SU-DHL-6 (cell line): ENCODE measurements at regions not wholly inside any gene's neighbourhood (a gene's known extent, or its start where the extent isn't known, plus 50 kb on each side); places are given as distances from the start of the nearest gene placed in this dataset.

ENCODE experiments used
- H2AFZ ChIP-seq: fragments of 200-600 bp; sonication (generic); 2 replicates; pipeline ENCODE4 v1.6.1; 2014; ENCODE audit warnings: low read depth, mild to moderate bottlenecking, moderate library complexity, mixed read lengths, antibody characterized with exemption, low read length; ENCODE audit not compliant: severe bottlenecking
- H3F3A ChIP-seq: fragments of 200-600 bp; shearing (Covaris generic); 2 replicates; pipeline ENCODE4 v1.6.0; 2016; ENCODE audit warnings: antibody characterized with exemption, mild to moderate bottlenecking; ENCODE audit not compliant: insufficient read depth
- H3K27ac ChIP-seq: fragments of 200-600 bp; sonication (generic); 2 replicates; pipeline ENCODE4 v1.5.1; 2016; ENCODE audit warnings: low read depth, mild to moderate bottlenecking, low read length, moderate library complexity, mixed read lengths
- H3K27me3 ChIP-seq: fragments of 200-600 bp; sonication (generic), shearing (Covaris generic); 2 replicates; pipeline ENCODE4 v1.6.0; 2014; ENCODE audit warnings: mild to moderate bottlenecking, low read length
- H3K36me3 ChIP-seq: fragments of 200-600 bp; sonication (generic); 2 replicates; pipeline ENCODE4 v1.6.1; 2014; ENCODE audit warnings: mild to moderate bottlenecking, low read length, mixed read lengths
- H3K4me2 ChIP-seq: fragments of 300-600, 200-600 bp; shearing (Covaris generic), sonication (generic); 2 replicates; pipeline ENCODE4 v1.6.0; 2014; ENCODE audit warnings: low read length, low read depth, mild to moderate bottlenecking; ENCODE audit not compliant: poor library complexity, severe bottlenecking
- H3K4me3 ChIP-seq: fragments of 200-600 bp; sonication (generic); 2 replicates; pipeline ENCODE4 v1.5.1; 2014; ENCODE audit warnings: antibody characterized with exemption, low read length, mild to moderate bottlenecking, mixed read lengths; ENCODE audit not compliant: insufficient read depth, poor library complexity, severe bottlenecking
- H3K79me2 ChIP-seq: fragments of 200-600 bp; sonication (generic); 2 replicates; pipeline ENCODE4 v1.6.1; 2014; ENCODE audit warnings: mild to moderate bottlenecking, low read length, moderate library complexity; ENCODE audit not compliant: insufficient read depth
- H3K9ac ChIP-seq: fragments of 200-600 bp; sonication (generic); 2 replicates; pipeline ENCODE4 v1.7.0; 2014; ENCODE audit warnings: mild to moderate bottlenecking, low read length
- H3K9me2 ChIP-seq: fragments of 200-600 bp; sonication (generic); replicated peaks from 2 replicates; pipeline ENCODE4 v1.6.1; 2014; ENCODE audit warnings: low read length; ENCODE audit not compliant: insufficient read depth
- H3K9me3 ChIP-seq: fragments of 200-600 bp; sonication (generic); 2 replicates; pipeline ENCODE4 v1.6.1; 2014; ENCODE audit warnings: low read length, mixed read lengths; ENCODE audit not compliant: insufficient read depth
- H4K20me1 ChIP-seq: fragments of 200-600 bp; sonication (generic); 2 replicates; pipeline ENCODE4 v1.6.1; 2014; ENCODE audit warnings: low read depth, mild to moderate bottlenecking, antibody characterized with exemption, low read length, moderate library complexity, mixed read lengths
- CTCF ChIP-seq: fragments of 200-600 bp; sonication (generic); IDR thresholded peaks from one replicate; pipeline ENCODE4 v1.5.1; 2017; ENCODE audit warnings: antibody characterized with exemption, mild to moderate bottlenecking, low read length, moderate library complexity; ENCODE audit not compliant: insufficient read depth, poor library complexity, severe bottlenecking
- EZH2phosphoT487 ChIP-seq: fragments of 200-600 bp; sonication (generic), shearing (Covaris generic); conservative IDR thresholded peaks from 2 replicates; pipeline ENCODE4 v1.6.1; 2018; ENCODE audit warnings: mild to moderate bottlenecking, antibody characterized with exemption, low read length, moderate library complexity, mixed read lengths

- no peaks in the 10 kb centered on the region for H3K27me3 ChIP-seq
Measured at GRCh38 chr22:22165936-22166710, 78.5 kb upstream of the VPREB1 start.

GRCh38 chr22:22164541-22165272 is 79.9 kb upstream of the VPREB1 start:
- Histone ChIP-seq H3F3A (peaks cover 56% of the 10 kb centered on the region), H3K4me3 (no peak overlapping the region), H4K20me1 (no peaks in the 10 kb centered on the region)

More at GRCh38 chr22:22165936-22166710, 78.5 kb upstream of the VPREB1 start:
- peak overlapping the region; percentile 100 for H3K27ac ChIP-seq
- no peak for TF ChIP-seq EZH2phosphoT487
- no peak for TF ChIP-seq CTCF
- H3K36me3 ChIP-seq: no peaks in the 10 kb centered on the region
- peak overlapping the region; percentile 59 for H3K9ac ChIP-seq
- no peaks in the 10 kb centered on the region; the same call in 1 of the 2 replicates for H3K79me2 ChIP-seq
- H2AFZ ChIP-seq: no peak overlapping the region
- H3K4me2 ChIP-seq: peak overlapping the region; percentile 81
- no peak overlapping the region for H3K4me3 ChIP-seq
- H3K9me3 ChIP-seq: no peaks in the 10 kb centered on the region
- H3K9me2 ChIP-seq: no peaks in the 10 kb centered on the region
- H4K20me1 ChIP-seq: no peaks in the 10 kb centered on the region
- H3F3A ChIP-seq: peaks cover 68% of the 10 kb centered on the region

More at GRCh38 chr22:22164541-22165272, 79.9 kb upstream of the VPREB1 start:
- Histone ChIP-seq H3K36me3 (no peaks in the 10 kb centered on the region), H3K9ac (peak overlapping the region; percentile 59), H3K27ac (peak overlapping the region; percentile 100), H3K27me3 (no peaks in the 10 kb centered on the region), H3K9me2 (no peaks in the 10 kb centered on the region), H2AFZ (no peak overlapping the region), H3K4me2 (peak overlapping the region; percentile 81), H3K79me2 (no peaks in the 10 kb centered on the region; the same call in 1 of the 2 replicates), H3K9me3 (no peaks in the 10 kb centered on the region)
- TF ChIP-seq CTCF (no peak), EZH2phosphoT487 (no peak)
